GF-D8 (cell line): ENCODE measurements at regions not wholly inside any gene's neighbourhood (a gene's known extent, or its start where the extent isn't known, plus 50 kb on each side); places are given as distances from the start of the nearest gene placed in this dataset.

Experiments
- DNase-seq: peaks from one replicate; lab custom pipeline; 2025; lab: John Stamatoyannopoulos, UW

- no peak for DNase-seq
Observed at GRCh38 chr14:53464376-53464775, 311.3 kb upstream of the DDHD1 start.

DNA sequence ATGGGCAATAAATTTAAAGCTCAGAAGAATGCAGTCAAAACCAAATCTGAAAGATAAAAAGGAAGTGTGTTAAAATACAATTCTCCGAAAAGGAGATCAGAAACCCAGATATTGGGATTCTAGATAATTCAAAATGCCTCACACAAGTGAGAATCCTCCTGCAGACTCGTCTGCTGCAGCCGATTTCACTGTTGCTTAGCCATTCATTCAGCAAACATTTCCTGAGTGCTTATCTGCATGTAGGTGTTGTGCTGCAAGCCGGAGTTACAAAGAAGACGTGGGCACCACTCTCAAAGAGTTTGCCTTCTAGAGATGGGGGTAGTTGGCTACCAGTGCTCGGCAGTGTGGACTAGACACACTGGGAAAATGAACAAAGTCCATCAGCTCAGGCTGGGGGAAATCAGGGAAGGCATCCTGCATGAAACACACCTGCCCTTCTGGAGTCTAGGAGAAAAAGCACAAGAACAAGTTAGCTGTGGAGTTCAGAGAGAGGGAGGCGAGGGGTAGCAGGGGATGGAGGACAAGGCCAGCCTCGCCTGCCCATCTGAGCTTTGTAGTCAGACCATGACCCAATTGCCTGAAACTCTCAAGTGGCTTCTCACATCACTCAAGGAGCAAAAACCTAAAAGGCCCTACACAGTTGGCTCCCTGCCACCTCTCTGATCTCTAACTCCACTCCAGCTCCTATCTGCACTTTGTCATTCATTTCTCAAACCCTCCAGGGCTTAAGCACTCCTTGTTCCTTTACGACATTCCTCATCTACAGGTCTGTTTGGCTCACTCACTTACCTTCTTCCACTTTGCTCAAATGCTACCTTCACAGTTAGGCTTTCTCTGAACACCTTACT is 310.0 kb upstream of the DDHD1 start:
- DNase-seq = no peak

- DNase-seq = no peak
Observed at GRCh38 chr14:53461858-53462257, 308.7 kb upstream of the DDHD1 start.

DNA sequence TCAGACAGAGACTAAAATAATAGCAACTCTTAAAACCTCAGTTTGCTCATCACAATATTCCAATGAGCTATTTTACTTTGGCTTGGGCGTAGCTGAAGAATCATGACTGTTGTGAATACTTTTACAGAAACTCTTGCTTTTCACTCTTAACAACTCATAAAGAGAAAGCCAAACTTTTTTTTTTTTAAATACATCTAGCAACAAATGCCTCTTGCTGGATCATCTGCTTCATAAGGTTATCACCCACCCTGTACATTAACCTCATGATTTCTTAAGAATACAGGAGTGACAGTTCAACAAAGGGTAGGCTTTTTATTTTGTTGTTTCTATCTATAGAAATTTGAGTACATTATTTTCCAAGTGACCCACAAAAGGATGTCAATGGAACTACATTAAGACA is 307.4 kb upstream of the DDHD1 start:
- no peak for DNase-seq

DNA sequence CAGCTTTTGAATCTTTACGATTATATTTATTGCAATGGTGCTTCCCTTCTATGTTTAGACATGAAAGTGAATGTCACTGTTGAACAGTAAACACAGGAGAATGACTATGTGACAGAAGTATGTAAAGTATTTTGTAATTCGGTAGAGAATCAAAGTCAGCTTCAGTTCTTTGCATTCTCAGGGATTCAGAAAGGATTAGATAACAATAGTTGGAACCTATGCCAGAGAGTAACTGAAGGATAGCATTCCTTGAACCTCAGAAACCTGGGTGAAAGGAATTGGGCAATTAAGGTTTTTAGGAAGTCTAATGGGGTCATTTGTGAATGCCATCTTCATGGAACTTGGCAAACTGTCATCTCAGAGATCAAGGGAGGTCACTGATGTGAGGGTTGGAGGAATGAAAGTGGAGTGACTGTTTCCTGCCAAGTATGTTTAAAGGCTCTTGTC is 305.3 kb upstream of the DDHD1 start:
- no peak for DNase-seq

- no peak for DNase-seq
Observed at GRCh38 chr14:53456931-53457330, 303.8 kb upstream of the DDHD1 start.

GRCh38 chr14:53452005-53452673 is 299.0 kb upstream of the DDHD1 start:
- no peak for DNase-seq

- no peak for DNase-seq
Observed at GRCh38 chr14:53450871-53451270, 297.7 kb upstream of the DDHD1 start.

GRCh38 chr14:53448682-53449081 is 295.6 kb upstream of the DDHD1 start:
- DNase-seq = no peak

DNA sequence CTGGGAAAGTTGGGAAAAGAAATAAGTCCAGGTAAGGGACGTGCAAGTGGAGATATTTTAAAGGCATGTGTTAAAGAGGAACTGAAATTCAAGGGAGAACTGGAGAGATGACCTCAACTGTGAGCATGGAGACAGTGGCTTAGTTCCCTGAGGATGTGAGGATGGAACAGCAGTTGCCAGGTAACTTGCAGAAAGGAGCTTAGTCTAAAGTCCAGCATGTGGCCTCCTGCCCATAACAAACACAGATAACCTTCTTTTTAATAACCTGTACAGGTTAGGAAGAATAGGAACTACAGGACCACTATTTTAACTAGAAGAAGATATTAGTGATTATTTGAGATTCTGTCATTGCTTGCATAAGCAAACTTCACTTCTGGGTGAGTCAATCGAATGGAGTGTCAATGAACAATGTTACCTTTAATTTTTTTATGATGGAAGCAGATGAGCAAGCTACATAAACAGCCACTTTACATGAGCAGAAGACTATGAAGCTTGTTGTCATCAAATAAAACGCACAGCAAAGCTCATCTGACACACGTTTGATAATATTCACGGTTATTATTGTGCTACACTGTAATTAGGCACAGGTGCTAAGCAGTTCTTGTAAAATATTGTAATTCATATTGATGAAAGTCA is 291.7 kb upstream of the DDHD1 start:
- no peak for DNase-seq

DNA sequence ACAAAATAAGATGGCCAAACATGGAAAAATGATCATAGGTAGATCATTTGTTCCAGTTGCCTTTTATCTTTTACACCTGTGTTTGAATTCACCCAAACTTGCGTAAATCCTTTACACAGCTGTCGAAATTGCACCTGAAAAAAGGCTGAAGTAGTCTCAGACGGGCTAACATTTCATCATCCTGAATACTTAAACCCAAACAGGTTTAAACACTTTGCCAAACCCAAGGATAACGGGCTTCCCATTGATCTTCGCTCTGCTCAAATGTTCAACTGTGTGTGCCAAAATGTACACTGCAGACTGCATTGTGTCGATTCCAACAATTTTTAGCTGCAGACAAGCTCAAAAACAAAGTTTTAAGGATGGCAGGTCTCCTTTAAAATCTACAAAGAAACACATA is 288.7 kb upstream of the DDHD1 start:
- no peak for DNase-seq

- no peak for DNase-seq
Observed at GRCh38 chr14:53437858-53438257, 284.7 kb upstream of the DDHD1 start.

GRCh38 chr14:53432378-53432802 is 279.3 kb upstream of the DDHD1 start:
- no peak for DNase-seq

DNA sequence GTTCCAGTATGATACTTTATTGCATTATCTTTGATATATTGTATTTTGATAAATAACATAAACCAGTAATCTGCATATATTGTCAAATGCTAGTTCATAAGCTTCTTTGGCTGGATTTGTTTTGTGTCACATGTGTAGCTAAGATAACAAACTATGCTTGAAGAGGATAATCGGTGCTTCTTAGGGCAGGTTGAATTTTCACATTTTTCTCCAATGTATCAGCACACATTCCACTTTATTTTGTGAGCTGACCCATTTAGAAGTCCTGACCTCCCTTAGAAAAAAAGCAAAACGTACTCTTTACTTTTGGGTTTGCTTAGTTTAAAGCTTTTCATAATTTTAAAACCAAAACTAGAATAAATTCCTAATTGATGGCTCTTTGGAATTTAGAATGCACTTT is 277.7 kb upstream of the DDHD1 start:
- DNase-seq = no peak

- no peak for DNase-seq
Observed at GRCh38 chr14:53412819-53413675, 259.9 kb upstream of the DDHD1 start.

- DNase-seq = no peak
Observed at GRCh38 chr14:53411125-53411524, 258.0 kb upstream of the DDHD1 start.

DNA sequence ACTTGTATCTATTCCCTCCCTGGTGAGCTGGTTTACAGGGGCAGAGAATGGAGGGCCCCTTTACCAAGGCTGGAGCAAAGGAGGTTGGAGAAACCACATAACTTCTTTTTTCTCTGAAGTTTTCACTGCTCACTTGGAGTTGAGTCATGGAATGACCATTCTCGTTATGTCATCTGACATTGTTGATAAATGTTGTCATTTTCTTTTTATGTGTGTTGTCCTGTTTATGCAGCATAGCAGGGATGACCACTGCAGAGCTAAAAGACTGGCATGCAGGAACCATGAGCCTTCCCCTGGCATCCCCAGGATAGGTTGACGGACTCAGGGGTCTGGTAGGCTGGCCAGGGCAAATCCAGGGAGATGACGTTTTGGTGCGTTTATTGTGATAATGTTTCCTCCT is 256.8 kb upstream of the DDHD1 start:
- DNase-seq = no peak

DNA sequence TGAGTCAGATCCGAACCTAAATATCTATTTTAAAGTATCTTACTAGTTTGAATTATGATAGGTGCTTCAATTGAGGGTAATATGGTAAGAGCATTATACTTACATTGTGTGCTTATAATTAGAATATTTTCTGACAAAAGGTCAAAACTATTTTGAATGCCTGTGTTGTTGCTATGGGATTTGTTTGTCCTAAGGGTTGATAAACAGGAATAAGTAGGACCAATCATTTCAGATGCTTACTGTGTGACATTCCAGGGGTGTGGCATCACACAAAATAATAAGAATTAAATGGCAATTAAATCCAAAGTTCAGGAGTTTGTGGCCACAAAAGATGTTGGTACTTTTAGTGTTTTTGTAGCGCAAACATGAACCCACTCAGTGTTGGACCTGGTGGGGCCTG is 256.2 kb upstream of the DDHD1 start:
- no peak for DNase-seq

DNA sequence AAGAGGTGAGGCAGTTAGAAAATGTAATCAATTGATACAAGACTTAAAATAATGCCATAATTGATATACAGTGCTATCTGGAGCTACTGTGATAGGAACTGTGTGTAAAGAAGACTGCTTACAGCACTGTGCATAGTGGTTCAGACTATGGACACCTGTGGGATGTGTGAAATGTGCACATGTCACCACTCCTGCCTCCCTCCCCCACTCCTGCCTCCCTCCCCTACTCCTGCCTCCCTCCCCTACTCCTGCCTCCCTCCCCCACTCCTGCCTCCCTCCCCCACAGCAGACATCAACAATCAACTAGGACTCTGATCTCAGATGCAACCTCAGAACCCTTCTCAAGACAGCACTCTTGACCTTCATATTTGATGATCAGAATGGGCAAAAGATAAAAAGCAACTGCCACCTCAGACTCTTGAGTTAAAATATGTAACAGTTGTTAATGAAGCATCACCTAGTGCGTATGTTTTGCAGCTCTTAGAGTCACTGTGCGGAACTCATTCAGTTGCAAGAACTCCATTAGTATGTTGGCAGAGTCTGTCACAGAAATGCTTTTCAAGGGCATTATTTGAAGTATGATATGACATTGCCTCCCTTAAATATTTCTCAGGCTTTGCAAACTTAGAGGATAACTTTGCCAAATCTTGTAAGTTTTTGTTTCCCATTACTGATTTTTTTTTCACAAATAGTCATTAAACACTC is 255.2 kb upstream of the DDHD1 start:
- DNase-seq = no peak

DNA sequence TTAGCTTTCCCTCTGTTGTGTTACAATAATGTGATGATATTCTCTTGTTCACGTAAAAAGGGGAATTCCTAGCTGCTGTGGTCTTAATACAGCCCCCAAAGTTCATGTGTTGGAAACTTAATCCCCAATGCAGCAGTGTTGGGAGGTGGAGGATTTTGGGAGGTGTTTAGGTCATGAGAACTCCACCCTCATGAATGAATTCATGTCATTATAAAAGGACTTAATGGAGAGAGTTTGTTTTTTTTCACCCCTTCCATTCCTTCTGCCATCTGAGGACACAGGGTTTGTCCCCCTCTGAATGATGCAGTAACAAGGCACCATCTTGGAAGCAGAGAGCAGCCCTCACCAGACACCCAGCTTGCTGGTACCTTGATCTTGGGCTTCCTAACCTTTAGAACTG is 253.4 kb upstream of the DDHD1 start:
- DNase-seq = no peak

GRCh38 chr14:53401646-53402045 is 248.5 kb upstream of the DDHD1 start:
- DNase-seq = no peak
